ENCODE measurements at regions not wholly inside any gene's neighbourhood (a gene's known extent, or its start where the extent isn't known, plus 50 kb on each side); places are given as distances from the start of the nearest gene placed in this dataset.

DNA sequence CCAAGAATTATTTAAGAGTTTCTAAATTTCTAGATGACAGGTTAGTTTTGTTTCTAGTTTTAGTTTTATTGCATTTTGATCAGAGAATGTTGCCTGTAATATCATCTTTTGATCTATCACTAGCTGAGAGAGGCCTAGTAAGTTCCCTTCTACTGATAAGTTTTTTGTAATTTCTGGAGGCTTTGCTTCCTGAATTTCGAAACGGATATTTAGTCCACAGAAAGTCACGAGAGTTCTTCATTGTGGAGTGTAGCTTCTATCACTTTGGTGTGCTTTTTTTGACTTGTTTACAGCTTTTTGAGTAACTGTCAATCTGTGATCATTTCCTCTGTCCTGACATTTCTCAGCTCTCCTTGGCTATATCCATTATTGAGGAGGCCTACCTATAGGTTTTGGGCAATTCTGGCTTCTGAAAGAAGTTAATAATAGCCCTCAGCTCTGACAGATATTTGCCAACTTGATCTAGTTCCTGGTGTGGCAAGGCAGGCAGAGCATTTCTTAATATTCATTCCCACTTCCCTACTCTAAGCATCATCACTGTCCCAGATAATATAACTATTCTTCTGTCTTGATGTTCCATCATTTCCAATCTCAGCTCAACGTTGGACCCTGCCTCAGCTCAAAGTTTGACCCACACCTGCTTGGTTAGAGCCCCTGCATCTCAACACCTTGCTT, 171.3 kb downstream of the BLID start:
- DNase-seq (ENCODE audit: low read depth in 2 of 2), result no peak

- no peak for DNase-seq (ENCODE audit: low read depth in 2 of 2)
These were observed 177.9 kb downstream of the BLID start for GRCh38 chr11:121938076-121938475.

GRCh38 chr11:121936781-121937447, 179.1 kb downstream of the BLID start:
- peak; percentile 58 to 61 for DNase-seq (ENCODE audit: low read depth in 2 of 2)

DNA sequence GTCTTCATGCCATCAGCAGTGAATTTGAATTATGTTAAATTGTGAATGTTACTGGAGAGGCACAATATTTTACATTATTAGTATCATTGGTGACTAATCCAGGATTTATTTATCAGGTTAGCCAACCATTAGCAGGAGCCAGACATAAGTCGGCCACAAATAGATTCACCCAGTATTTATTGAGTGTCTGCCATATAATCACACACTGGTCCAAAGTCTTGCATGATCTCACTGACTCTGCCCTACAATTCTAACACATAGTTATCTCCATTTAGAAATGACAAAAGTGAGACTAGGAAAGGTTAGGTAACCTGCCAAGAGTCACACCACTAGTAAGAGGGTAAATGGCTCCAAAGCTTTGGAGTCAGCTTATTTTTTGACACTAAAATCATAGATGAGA, 179.6 kb downstream of the BLID start:
- no peak for DNase-seq (ENCODE audit: low read depth in 2 of 2)

DNA sequence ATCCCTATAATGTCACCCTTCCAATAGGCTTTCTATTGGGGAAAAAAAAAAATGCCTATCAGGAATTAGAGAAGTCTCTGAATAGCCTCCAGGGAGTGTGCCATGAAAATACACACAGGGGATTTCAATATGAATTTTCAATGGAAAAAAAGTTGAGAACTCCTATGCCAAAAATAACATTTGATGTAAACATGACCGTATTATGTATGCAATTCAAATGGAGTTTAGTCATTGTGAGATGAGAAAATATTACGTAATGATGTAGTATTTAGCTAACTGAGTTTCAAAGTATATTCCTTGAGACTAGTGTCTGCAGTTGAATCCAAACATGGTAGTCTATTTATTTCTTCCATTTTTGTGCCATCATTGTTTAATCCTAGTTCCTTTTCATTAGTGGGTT, 182.3 kb downstream of the BLID start:
- DNase-seq (ENCODE audit: low read depth in 2 of 2), result no peak

DNA sequence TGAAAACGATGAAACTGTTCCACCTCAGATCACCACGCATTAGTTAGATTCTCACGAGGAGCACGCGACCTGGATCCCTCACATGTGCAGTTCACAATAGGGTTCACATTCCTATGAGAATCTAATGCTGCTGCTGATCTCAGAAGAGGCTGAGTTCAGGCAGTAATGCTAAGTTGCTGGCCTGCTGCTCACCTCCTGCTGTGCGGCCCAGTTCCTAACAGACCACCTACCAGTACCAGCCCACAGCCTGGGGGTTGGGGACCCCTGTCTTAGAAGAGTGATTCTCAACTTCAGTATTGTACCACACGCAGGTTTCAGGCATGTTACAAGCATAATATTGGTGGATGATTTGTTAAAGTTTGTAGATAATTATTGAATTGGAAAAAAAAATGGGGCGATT, 182.7 kb downstream of the BLID start:
- no peak for DNase-seq (ENCODE audit: low read depth in 2 of 2)

DNA sequence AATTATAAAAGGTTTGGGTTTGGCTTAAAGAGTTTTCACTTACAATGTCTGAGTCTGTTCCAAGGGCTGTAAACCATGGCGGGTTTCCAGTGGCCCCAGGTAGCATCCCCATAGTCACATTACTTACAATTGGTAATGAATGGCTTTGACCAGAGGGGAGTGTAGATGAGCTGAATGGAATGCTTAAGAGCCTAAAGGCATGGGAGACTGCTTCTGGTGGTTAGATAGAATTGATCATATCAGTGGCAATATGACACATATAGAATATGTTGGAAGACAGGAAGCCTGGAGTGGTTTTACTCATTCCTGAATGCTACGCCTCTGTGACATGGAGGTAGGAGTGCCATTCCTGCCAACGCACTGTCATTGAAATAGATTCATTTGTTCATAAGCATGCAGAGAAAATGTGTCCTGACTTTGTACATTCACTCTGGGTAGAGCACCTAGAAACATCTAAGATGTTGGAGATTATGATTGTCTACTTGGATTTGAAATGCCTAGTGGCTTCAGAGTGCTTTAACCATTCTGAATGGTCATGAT, 183.3 kb downstream of the BLID start:
- no peak for DNase-seq (ENCODE audit: low read depth in 2 of 2)

DNA sequence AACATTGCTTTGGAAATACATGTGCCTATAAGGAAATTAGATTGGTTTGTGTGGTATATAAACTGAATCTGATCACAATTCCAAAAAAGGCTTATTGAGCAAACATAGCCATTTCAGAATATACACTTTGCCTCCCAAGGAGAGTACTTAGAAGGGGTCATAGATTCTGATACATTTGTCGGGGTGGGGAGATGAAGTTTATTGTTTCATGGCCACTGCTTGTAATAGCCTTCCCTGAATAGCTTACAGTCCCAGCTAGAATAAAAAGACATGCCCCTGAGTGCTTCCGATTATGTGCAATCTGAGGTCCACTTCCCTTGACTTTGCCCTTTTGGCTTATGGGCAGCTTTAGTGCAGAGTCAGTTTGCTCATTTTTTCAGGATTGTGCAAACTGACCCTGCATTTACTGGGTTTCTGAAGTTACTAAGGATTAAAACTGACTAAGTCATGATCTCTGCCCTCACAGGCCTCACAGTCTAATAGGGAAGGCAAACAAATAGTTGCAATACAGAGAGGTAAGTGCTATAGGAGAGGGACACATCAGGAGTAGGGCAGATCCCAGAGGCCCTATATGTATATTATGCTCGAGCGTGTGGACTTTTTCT, 184.2 kb downstream of the BLID start:
- DNase-seq (ENCODE audit: low read depth in 2 of 2), result no peak

- no peak for DNase-seq (ENCODE audit: low read depth in 2 of 2)
These were observed 184.9 kb downstream of the BLID start for GRCh38 chr11:121931121-121931520.

DNA sequence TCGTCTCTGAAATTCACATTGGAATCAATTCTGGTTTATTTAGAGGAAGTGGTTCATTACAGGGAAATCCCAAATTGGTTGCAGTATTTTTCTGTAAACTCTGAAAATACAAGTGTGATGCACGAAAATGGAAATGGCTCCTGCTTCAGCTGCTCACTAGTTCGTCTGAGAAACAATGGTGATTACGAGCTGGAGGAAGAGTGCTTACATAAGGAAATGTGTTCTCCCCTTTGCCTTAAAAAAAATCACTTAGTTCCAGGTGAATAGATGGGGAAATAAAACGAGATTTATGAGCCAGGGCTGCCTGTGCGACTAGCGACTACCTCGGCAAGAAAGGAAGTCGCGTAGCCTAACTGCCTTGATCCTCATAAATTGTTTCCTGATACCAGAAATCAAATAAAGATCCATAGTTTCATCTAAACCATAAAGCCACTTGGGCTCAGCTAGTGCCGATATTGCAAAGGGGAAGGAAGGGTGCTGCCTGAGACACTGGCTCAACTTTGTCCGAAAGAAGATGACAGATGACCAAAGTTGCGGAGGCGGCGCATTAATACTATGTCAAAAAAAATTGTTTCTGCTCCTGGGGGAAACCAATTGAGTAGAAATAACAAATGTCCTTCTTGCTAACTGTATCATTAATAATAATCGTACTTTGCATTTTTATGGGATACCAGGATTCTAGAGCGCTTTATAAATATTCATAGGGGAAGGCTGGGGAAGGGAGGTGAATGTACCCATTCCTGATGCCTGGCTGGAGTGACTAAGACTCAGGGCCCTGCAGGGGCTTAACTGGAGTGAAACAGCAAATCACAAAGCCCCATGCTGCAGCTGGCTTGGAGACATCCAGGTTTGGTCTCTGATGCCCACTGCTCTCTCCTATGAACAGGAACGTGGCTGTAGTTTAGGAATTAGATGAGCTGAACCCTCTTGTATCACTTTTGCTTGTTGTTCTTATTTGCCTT, 185.7 kb downstream of the BLID start:
- no peak for DNase-seq (ENCODE audit: low read depth in 2 of 2)

DNA sequence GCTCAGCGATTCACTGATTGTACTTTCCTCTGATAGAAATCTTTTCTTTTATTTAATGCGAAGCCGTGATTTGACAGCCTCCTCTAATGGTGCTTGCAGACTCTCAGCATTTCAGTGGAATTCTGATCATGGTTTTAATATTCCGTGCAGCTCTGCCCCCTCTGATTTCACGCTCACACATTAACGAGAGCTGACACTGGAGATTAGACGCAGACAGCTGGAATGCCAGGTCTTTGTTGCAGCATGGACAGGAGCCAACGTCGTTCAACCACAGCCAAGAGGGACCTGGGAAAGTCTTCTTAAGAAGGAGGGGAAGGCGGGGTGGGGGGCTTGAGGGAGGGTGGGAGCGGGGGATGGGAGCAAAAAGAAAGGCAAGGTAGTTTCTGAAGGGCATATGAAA, 186.4 kb downstream of the BLID start:
- peak; percentile 66 for DNase-seq (ENCODE audit: low read depth in 2 of 2)

DNA sequence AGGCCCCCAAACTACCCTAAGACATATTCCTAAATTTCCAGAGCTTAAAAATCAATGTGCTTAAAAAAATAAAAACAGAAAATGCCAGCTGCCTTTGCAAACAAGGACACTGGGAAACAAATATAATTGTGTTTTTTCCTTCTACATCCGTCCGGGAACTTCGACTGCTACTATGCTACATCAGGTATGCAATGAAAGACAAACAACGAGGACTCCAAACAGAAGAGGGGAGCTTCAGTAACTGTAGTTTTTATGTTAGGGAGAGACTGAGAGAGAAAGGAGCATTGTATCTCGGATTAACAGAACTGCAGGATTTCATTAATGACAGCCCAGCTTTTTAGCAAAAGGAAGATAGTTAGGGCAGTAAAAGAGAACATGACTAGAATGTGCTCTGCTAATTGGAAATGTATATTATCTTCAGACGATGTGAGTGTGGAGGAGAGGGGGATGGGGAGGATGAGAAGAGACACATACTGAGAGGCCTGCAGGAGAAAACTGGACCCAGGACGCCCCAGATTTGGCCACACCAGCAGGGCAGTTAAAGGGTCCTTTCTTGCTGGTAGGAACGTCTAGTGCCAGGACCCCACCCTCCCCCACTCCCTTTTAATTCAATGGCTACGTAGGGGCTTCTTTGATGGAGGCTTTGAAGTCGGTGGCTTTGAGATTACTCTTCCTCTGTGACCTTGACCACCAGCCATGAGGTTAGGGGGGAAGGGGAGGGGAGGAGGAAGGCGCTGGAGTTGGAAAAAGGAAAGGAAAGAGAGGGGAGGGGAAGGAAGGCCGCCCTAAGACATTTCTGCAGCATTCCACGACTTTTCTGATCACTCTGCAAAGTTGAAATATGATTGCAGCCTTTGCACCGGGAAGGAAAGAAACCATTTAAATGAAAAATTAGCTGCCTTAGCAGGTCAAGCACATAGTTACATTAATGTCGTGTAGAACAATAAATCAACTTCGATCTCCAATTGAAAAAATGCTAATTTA, 187.1 kb downstream of the BLID start:
- no peak for DNase-seq (ENCODE audit: low read depth in 2 of 2)

DNA sequence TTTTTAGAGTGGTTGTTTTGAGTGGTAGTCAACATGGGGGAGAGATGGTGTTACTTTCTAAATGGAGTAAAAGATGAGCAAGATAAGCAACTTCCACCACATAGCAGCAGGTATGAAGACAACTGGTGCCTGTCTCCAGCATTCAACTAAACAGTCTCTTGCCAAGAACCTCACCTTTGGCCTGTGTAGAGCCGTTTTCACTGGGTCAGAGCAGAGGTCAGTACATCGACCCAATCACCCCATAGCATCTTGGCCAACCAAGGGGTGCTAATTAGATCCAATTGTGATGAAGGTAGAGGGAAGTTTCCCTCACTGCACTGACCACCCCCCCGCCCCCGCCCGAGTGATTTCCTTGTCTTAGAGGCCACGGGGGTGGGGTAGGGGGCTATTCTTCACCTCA, 188.2 kb downstream of the BLID start:
- no peak for DNase-seq (ENCODE audit: low read depth in 2 of 2)

DNA sequence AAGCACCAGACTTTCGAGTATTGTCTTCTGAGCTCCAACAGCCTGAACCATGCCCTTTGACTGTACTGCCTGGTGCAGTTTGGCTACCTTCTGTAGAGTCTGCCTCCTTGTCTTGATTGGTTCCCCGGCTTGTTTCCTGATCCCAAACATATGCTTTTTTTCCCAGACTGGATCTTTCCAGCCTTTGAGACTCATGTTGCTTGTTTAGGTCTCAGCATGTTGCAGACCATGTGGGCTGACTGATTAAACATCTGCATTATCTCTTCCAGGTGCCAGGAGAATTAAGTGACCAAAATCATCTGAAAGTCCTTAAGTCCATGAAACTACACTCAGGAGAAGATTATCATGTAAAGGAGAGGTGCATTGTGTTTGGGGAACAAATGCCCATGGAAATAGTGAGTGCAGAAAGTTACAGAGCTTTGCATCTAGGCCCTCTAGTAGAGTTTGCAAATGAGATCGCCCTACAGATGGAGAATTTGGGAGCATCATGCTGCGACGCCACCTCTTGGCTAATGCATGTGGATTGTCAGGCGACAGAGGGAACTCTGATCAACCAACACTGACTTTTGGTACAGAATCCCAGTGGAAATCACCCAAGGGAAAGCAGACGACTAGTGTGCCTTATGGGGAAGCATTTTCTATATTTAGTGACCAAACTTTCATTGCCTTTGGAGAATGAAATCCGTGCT, 188.8 kb downstream of the BLID start:
- DNase-seq (ENCODE audit: low read depth in 2 of 2), result no peak

GRCh38 chr11:121924191-121924590, 191.8 kb downstream of the BLID start:
- DNase-seq (ENCODE audit: low read depth in 2 of 2), result no peak

- no peak for DNase-seq (ENCODE audit: low read depth in 2 of 2)
These were observed 198.5 kb downstream of the BLID start for GRCh38 chr11:121917482-121917881.

- DNase-seq (ENCODE audit: low read depth in 2 of 2), result no peak
These were observed 201.4 kb downstream of the BLID start for GRCh38 chr11:121914508-121915059.

GRCh38 chr11:121909596-121909995, 206.4 kb downstream of the BLID start:
- DNase-seq (ENCODE audit: low read depth in 2 of 2), result no peak

GRCh38 chr11:121907379-121907778, 208.6 kb downstream of the BLID start:
- no peak for DNase-seq (ENCODE audit: low read depth in 2 of 2)

DNA sequence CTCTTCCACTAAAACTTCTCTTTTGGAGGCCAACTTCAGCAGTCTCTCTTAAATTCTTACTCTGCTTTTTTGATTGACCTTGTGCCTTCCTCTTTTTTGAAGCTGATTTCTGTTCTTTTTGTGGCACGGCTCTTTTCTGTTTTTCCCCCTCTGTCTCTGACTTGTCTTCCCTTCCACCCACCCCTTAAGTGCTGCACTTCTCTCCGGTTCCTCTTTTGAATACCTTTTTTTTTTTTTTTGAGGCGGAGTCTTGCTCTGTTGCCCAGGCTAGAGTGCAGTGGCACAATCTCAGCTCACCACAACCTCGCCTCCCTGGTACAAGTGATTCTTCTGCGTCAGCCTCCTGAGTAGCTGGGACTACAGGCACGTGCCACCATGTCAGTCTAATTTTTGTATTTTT, 211.9 kb downstream of the BLID start:
- no peak for DNase-seq (ENCODE audit: low read depth in 2 of 2)
